Skeletal muscle satellite cell (primary cell): ENCODE measurements at regions not wholly inside any gene's neighbourhood (a gene's known extent, or its start where the extent isn't known, plus 50 kb on each side); places are given as distances from the start of the nearest gene placed in this dataset.
"Not testable (repeated sequence)": the region's sequence is repeated elsewhere in the genome, so short reads cannot be mapped to it uniquely, and the experiment has no call there.

Experiments
- H3K27me3 ChIP-seq: 2 replicates; pipeline ENCODE4 v1.7.0; 2013; ENCODE audit warnings: low read length; ENCODE audit not compliant: control insufficient read depth, insufficient read depth
- H3K36me3 ChIP-seq: 2 replicates; pipeline ENCODE4 v1.7.0; 2013; ENCODE audit warnings: mild to moderate bottlenecking, control low read depth, low read length; ENCODE audit not compliant: insufficient read depth
- H3K4me1 ChIP-seq: 2 replicates; pipeline ENCODE4 v1.7.0; 2013; ENCODE audit warnings: low read length; ENCODE audit not compliant: control insufficient read depth, insufficient read depth
- H3K4me2 ChIP-seq: 2 replicates; pipeline ENCODE4 v1.7.0; 2013; ENCODE audit warnings: mild to moderate bottlenecking, low read length
- H3K4me3 ChIP-seq: 2 replicates; pipeline ENCODE4 v1.7.0; 2013; ENCODE audit warnings: low read length
- H3K9ac ChIP-seq: 2 replicates; pipeline ENCODE4 v1.7.0; 2013; ENCODE audit warnings: mild to moderate bottlenecking, low read depth, low read length, moderate library complexity
- H3K9me3 ChIP-seq: replicated peaks from 2 replicates; pipeline ENCODE4 v1.7.0; 2013; ENCODE audit warnings: mild to moderate bottlenecking, control low read depth, low read length

DNA sequence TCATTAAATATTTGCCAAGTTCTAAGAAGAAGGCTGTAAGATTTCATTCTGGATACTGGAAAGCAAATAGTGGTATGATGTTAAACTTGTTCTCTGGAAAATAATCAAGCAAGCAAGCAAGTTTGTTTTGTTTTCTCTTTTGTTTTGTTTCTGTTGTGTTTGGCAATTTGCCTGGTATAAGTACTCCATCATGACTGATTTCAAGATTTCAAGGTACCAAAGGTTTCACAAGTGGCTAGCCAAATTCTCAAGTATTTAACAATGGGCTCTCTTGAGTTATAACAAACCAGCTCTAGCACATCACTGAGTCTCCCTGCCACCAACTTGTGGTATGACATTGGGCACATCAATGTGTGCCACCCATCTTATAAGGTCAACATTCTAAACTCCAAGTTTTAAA lies 151.7 kb upstream of the IGFBP3 start:
- H3K4me2 ChIP-seq: no peak overlapping the region
- H3K9ac ChIP-seq: no peak overlapping the region
- no peaks in the 10 kb centered on the region for H3K36me3 ChIP-seq
- no peak overlapping the region for H3K4me3 ChIP-seq
- H3K27me3 ChIP-seq: no peaks in the 10 kb centered on the region
- H3K4me1 ChIP-seq: peaks cover 7% of the 10 kb centered on the region
- H3K9me3 ChIP-seq: no peaks in the 10 kb centered on the region

DNA sequence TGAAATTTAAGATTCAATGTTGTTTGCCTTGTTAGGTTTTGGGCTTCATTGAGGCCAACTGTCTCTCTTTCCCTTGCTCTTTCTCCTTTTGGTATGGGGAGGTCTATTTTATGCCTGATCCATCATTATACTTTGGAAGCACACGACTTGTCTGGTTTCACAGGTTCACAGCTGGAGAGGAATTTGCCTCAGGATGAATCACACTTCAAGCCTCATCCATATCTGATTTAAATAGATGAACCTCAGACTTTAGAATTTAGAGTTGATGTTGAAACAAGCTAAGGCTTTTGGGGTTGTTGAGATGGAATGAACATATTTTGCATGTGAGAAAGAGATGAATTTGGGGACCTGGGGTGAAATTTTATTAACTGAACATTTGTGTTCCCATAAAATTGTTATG lies 150.5 kb upstream of the IGFBP3 start:
- Histone ChIP-seq H3K36me3 (no peaks in the 10 kb centered on the region), H3K4me2 (no peak overlapping the region), H3K4me1 (peaks cover 7% of the 10 kb centered on the region), H3K27me3 (no peaks in the 10 kb centered on the region), H3K9ac (no peak overlapping the region), H3K9me3 (no peaks in the 10 kb centered on the region), H3K4me3 (no peak overlapping the region)

DNA sequence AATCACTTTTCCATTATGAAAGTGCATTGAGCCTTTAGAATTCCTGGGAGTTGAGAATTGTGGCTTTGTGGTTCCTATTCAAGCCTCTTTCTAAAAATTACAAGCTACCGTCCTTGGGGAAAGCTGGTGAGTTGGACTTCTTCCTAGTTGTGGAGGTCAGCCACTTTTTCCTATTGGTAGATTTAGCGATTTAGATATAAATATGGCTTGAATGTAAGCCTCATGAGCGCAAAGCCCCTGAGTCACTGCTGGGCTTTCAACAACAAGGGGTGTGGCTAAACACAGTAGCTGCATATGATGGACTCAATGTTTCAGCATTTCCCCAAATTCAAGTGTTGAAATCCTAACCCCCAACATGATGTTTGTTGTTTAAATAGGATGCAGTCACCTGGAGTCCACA lies 150.0 kb upstream of the IGFBP3 start:
- Histone ChIP-seq H3K4me1 (peaks cover 7% of the 10 kb centered on the region), H3K4me2 (no peak overlapping the region), H3K27me3 (no peaks in the 10 kb centered on the region), H3K9me3 (no peaks in the 10 kb centered on the region), H3K36me3 (no peaks in the 10 kb centered on the region), H3K4me3 (no peak overlapping the region), H3K9ac (no peak overlapping the region)

DNA sequence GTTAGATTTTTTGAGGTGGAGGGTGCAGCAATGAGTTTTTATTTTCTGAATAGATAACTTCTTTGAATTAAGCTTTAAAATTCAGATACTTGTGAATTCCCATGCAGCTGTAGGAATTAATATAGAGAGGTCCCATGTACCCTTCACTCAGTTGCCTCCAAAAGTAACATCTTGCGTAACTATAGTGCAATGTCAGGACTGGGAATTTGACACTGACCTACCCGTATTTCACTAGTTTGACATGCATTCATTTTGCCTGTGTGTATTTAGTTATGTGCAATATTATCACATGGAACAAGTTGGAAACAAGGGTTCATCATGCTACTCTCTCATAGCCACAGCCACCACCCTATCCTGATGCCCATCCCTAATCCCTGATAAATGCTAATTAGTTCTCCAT lies 147.1 kb upstream of the IGFBP3 start:
- no peak overlapping the region for H3K4me2 ChIP-seq
- H3K27me3 ChIP-seq: no peaks in the 10 kb centered on the region
- H3K4me1 ChIP-seq: peaks cover 7% of the 10 kb centered on the region
- H3K9me3 ChIP-seq: no peaks in the 10 kb centered on the region
- no peak overlapping the region for H3K4me3 ChIP-seq
- no peak overlapping the region for H3K9ac ChIP-seq
- H3K36me3 ChIP-seq: no peaks in the 10 kb centered on the region

DNA sequence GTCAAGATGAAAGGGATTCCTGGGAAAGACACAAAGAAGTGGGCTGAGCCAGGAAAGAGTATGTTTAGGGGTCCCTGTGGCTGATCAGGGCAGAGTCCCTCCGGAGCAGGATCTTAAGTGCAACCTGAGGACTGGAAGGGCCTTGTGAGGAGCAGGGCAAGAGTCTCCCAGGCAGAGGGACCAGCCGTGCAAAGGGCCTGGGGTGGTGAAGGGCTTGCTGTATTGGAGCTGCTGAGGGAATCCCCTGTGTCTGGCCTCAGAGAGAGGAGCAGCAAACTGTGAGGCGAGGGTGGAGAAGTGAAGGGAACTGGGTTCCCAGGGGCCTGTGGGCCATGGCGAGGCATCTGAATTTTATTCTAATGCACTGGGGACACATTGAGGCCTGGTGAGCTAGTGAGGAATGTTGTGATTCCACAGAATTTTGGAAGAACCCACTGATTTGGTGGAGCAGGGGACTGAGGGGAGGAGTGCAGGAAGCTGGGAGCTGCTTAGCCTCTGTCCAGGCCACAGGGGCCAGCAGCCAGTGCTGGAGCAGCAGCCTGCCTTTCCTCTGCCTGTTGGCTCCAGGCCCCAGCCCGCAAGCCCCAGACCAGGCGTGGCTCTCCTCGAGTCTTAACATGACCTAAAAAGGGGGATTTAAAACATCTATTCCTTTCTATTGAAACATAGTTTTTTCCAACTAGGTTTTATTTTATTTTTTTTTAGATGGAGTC lies 138.4 kb upstream of the IGFBP3 start:
- Histone ChIP-seq H3K9ac (no peak overlapping the region), H3K9me3 (no peaks in the 10 kb centered on the region), H3K4me1 (no peaks in the 10 kb centered on the region), H3K4me2 (no peak overlapping the region), H3K36me3 (no peaks in the 10 kb centered on the region), H3K4me3 (no peak overlapping the region), H3K27me3 (no peaks in the 10 kb centered on the region)

DNA sequence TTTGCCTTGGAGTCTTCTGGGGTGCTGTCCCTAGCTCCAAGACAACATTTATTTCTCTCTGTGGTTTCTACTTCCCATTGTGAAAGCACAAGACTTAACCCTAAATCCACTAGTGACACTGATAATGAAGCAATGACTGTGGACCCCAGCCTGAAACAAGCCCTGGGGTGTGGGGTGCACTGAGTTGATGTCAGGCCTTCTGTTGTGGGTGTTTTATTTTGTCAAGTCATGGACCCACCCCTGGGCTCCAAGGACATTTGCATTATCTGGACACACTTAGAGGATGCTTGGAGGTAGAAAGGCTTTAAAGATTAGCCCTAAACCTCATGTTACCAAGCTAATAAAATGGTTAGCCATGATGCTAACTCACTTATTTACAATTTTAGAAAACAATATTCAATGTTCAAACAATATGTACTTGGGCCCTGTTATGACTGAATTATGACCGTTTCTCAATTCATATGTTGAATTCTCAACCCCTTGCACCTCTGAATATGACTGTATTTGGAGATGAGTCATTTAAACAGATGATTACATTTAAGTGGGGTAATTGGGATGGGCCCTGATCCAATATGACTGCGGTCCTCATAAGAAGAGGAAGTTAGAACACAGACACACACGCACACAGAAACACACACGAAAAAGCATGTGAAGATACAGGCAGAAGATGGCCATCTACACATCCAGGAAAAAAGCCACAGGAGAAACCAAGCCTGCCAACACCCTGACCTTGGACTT lies 137.2 kb upstream of the IGFBP3 start:
- H3K4me1 ChIP-seq: no peaks in the 10 kb centered on the region
- H3K4me2 ChIP-seq: no peak overlapping the region
- no peak overlapping the region for H3K4me3 ChIP-seq
- no peaks in the 10 kb centered on the region for H3K9me3 ChIP-seq
- no peaks in the 10 kb centered on the region for H3K36me3 ChIP-seq
- H3K9ac ChIP-seq: no peak overlapping the region
- no peaks in the 10 kb centered on the region for H3K27me3 ChIP-seq

DNA sequence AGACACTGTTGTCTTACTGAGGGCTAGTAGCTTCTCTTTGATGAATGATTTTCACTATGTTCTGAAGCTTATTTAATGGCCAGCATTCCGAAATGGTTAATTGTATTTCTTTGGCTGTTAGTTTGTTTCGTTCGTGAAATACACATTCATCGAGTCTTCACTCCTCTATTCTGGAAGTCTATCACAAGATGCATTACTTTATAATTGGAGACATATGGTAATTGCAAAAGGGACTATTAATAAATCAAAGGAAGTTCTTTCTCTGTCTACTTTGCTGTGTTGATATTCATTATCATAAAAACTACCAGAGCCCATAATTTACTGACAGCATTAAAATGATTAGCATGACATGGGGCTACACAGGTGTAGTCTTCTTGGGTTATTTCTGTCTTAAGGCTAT lies 133.8 kb upstream of the IGFBP3 start:
- no peak overlapping the region for H3K4me3 ChIP-seq
- H3K4me2 ChIP-seq: no peak overlapping the region
- H3K36me3 ChIP-seq: no peaks in the 10 kb centered on the region
- no peaks in the 10 kb centered on the region for H3K4me1 ChIP-seq
- no peaks in the 10 kb centered on the region for H3K27me3 ChIP-seq
- H3K9me3 ChIP-seq: no peaks in the 10 kb centered on the region
- H3K9ac ChIP-seq: no peak overlapping the region

DNA sequence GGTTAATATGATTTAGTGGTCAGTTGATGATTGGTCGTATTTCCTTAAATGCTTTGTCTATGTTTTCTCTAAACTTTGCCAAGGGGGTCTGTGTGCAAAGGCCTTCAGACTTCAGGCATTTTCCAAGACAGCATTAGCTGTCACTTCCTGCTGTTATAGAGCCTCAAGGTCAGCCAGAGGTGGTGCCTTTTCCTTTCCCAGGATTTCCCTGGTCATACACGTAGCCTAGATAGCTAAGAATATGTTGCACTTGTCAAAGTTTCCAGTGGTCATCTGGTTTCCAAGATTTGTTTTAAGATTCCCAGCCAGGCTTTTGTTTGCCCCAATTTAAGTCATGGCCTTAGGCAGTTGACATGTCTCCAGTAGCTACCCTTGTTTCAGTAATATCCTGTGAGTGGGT lies 133.2 kb upstream of the IGFBP3 start:
- Histone ChIP-seq H3K9me3 (no peaks in the 10 kb centered on the region), H3K4me2 (no peak overlapping the region), H3K4me1 (no peaks in the 10 kb centered on the region), H3K9ac (no peak overlapping the region), H3K27me3 (no peaks in the 10 kb centered on the region), H3K4me3 (no peak overlapping the region), H3K36me3 (no peaks in the 10 kb centered on the region)

DNA sequence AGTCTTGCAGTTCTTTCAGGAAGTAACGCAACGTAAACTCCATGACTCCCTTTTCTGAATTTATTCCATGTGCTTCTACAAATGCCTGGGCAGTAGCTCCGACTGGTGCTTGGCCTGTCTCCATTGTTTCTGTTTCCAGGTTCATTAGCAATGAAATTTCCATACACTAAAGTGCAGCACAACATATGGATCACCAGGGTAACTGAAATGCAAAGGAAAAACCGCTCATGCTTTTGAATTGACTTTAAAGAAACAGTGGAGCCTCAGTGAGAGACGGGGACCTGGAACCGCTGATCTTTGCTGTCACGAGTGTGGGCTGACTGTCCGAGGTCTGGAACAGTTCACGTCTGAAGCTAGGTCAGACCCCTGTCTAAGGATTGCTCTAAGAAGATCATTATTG lies 126.5 kb upstream of the IGFBP3 start:
- Histone ChIP-seq H3K36me3 (no peaks in the 10 kb centered on the region), H3K4me1 (no peaks in the 10 kb centered on the region), H3K27me3 (no peaks in the 10 kb centered on the region), H3K9ac (no peak overlapping the region), H3K4me3 (no peak overlapping the region), H3K9me3 (no peaks in the 10 kb centered on the region), H3K4me2 (no peak overlapping the region)

DNA sequence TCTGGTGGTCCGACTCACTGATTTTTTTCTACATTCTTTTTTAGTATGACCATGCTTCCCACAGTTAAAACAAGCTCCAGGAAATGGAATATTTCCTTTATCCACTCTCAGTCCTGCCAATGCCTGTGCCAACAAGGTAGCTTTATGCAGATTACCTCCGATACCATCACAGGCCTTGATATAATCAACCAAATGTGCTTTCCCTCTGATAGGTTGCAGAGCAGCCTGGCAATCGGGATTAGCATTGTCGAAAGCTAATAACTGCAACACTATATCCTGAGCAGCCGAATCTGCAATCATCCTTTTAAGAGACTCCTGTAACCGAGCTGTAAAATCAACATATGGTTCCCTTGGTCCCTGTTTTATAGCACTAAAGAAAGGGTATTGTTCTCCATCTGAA lies 122.3 kb upstream of the IGFBP3 start:
- not testable (repeated sequence) for H3K4me3 ChIP-seq, H3K4me2 ChIP-seq, H3K36me3 ChIP-seq, H3K9me3 ChIP-seq, H3K9ac ChIP-seq, H3K27me3 ChIP-seq, H3K4me1 ChIP-seq

DNA sequence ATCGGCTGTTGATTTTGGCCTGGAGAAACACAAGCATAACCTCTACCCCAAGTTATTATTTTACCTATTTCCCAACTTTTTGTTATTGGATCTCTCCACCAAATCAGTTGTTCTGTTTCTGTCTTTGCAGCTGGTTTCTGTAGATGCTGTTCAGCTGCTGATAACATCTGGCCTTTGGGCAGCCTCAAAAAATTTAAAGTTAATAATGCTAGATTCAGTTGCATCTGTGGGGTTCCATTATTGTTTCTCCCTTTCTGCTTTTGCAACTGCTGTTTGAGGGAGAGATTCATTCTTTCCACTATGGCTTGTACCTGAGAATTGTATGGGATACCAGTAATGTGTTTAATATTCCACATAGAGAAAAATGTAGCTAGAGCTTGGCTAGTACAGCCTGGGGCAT lies 118.7 kb upstream of the IGFBP3 start:
- not testable (repeated sequence) for H3K9me3 ChIP-seq, H3K4me1 ChIP-seq, H3K36me3 ChIP-seq, H3K9ac ChIP-seq, H3K4me2 ChIP-seq, H3K27me3 ChIP-seq, H3K4me3 ChIP-seq

DNA sequence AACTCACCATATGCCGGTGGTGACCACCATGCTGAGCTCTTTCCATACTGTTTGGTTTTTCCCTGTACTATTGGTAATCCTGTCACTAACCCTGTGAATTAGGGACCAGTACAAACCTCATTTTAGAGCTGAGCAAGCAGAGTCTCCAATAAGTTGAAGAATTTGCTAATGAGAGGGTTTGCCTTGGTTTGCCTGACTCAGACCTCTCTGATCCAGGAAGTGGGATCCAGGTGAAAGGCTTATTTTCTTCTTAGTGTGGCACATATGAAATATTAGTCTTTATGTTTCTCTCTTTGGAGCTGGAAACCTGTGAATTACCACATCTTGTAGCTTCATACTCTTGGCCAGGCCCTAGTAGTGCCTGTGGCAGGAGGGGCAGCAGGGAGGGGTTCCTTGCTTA lies 114.1 kb upstream of the IGFBP3 start:
- no peak overlapping the region for H3K4me3 ChIP-seq
- H3K4me2 ChIP-seq: peak overlapping the region; percentile 4
- peaks cover 31% of the 10 kb centered on the region for H3K4me1 ChIP-seq
- H3K27me3 ChIP-seq: no peaks in the 10 kb centered on the region
- no peaks in the 10 kb centered on the region for H3K36me3 ChIP-seq
- no peaks in the 10 kb centered on the region for H3K9me3 ChIP-seq
- peak overlapping the region; percentile 60 for H3K9ac ChIP-seq
